ENCODE measurements at regions not wholly inside any gene's neighbourhood (a gene's known extent, or its start where the extent isn't known, plus 50 kb on each side); places are given as distances from the start of the nearest gene placed in this dataset.
"Not testable (repeated sequence)": the region's sequence is repeated elsewhere in the genome, so short reads cannot be mapped to it uniquely, and the experiment has no call there.

- no peaks in the 10 kb centered on the region for H3K27me3 ChIP-seq (ENCODE audit: control insufficient read depth, insufficient read depth, low read length)
- POLR2A ChIA-PET: no interaction called here
- CTCF ChIA-PET: no interaction called here
- H3K9me3 ChIP-seq (ENCODE audit: control insufficient read depth, insufficient read depth, low read length): no peaks in the 10 kb centered on the region
- H3K4me3 ChIP-seq (ENCODE audit: low read depth, low read length): no peak overlapping the region
- no peak overlapping the region for H3K27ac ChIP-seq (ENCODE audit: low read depth, low read length)
- TF ChIP-seq CTCF (IDR thresholded peaks at IDR 0.05; ENCODE audit: low read depth, low read length): no peak
- DNase-seq (ENCODE audit: low read depth, low spot score): no peak
Measured at GRCh38 chr11:121967131-121967704, 148.8 kb downstream of the BLID start.

GRCh38 chr11:121965330-121965729 lies 150.7 kb downstream of the BLID start:
- TF ChIP-seq CTCF (IDR thresholded peaks at IDR 0.05; ENCODE audit: low read depth, low read length): no peak
- CTCF ChIA-PET: interaction anchor here (0.5 to 0.6 kb wide), 2 partner anchors 9 to 223 kb away, joined by 3 to 6 read pairs; no protein-coding TSS in a partner anchor
- POLR2A ChIA-PET: interaction anchor here (2.1 kb wide), 1 partner anchor 136 kb away, joined by 8 read pairs; no protein-coding TSS in a partner anchor

GRCh38 chr11:121964591-121964990 lies 151.4 kb downstream of the BLID start:
- no peak for DNase-seq (ENCODE audit: low read depth, low spot score)
- no peak overlapping the region for H3K27ac ChIP-seq (ENCODE audit: low read depth, low read length)
- POLR2A ChIA-PET: interaction anchor here (2.1 kb wide), 1 partner anchor 135 kb away, joined by 8 read pairs; no protein-coding TSS in a partner anchor
- H3K9me3 ChIP-seq (ENCODE audit: control insufficient read depth, insufficient read depth, low read length): no peaks in the 10 kb centered on the region
- no peak overlapping the region for H3K4me3 ChIP-seq (ENCODE audit: low read depth, low read length)
- H3K27me3 ChIP-seq (ENCODE audit: control insufficient read depth, insufficient read depth, low read length): no peaks in the 10 kb centered on the region
- no peak for TF ChIP-seq CTCF (IDR thresholded peaks at IDR 0.05; ENCODE audit: low read depth, low read length)
- CTCF ChIA-PET: no interaction called here

More at GRCh38 chr11:121965330-121965729, 150.7 kb downstream of the BLID start:
- no peak overlapping the region for H3K4me3 ChIP-seq (ENCODE audit: low read depth, low read length)
- no peaks in the 10 kb centered on the region for H3K27me3 ChIP-seq (ENCODE audit: control insufficient read depth, insufficient read depth, low read length)
- H3K27ac ChIP-seq (ENCODE audit: low read depth, low read length): peak overlapping the region; percentile 49
- DNase-seq (ENCODE audit: low read depth, low spot score): no peak
- H3K9me3 ChIP-seq (ENCODE audit: control insufficient read depth, insufficient read depth, low read length): no peaks in the 10 kb centered on the region

GRCh38 chr11:121963846-121964245 lies 152.2 kb downstream of the BLID start:
- ChIA-PET CTCF (interaction anchor here (0.7 kb wide), 1 partner anchor 547 kb away, joined by 4 read pairs; no protein-coding TSS in a partner anchor), POLR2A (interaction anchor here (2.1 kb wide), 1 partner anchor 135 kb away, joined by 8 read pairs; no protein-coding TSS in a partner anchor)
- H3K4me3 ChIP-seq (ENCODE audit: low read depth, low read length); H3K27me3 ChIP-seq (ENCODE audit: control insufficient read depth, insufficient read depth, low read length); H3K27ac ChIP-seq (ENCODE audit: low read depth, low read length); H3K9me3 ChIP-seq (ENCODE audit: control insufficient read depth, insufficient read depth, low read length); DNase-seq (ENCODE audit: low read depth, low spot score): not testable (repeated sequence)

GRCh38 chr11:121961321-121961801 lies 154.7 kb downstream of the BLID start:
- H3K9me3 ChIP-seq (ENCODE audit: control insufficient read depth, insufficient read depth, low read length): no peaks in the 10 kb centered on the region
- TF ChIP-seq CTCF (IDR thresholded peaks at IDR 0.05; ENCODE audit: low read depth, low read length): no peak
- ChIA-PET POLR2A (no interaction called here), CTCF (no interaction called here)
- no peak for DNase-seq (ENCODE audit: low read depth, low spot score)
- H3K27me3 ChIP-seq (ENCODE audit: control insufficient read depth, insufficient read depth, low read length): no peaks in the 10 kb centered on the region
- no peak overlapping the region for H3K27ac ChIP-seq (ENCODE audit: low read depth, low read length)
- no peak overlapping the region for H3K4me3 ChIP-seq (ENCODE audit: low read depth, low read length)
